H1 (cell line): ENCODE measurements at regions not wholly inside any gene's neighbourhood (a gene's known extent, or its start where the extent isn't known, plus 50 kb on each side); places are given as distances from the start of the nearest gene placed in this dataset.

ENCODE experiments used
- CTCF ChIA-PET: fragments of 300-600 bp; sonication (Branson Sonifier 250); formaldehyde crosslinking; loops from one replicate; lab custom pipeline; 2021; ENCODE audit not compliant: partially characterized antibody; lab: Charles Lee
- POLR2A ChIA-PET: fragments of 300-600 bp; sonication (Branson Sonifier 250); formaldehyde crosslinking; loops from one replicate; lab custom pipeline; 2021; ENCODE audit warnings: inconsistent platforms; ENCODE audit not compliant: partially characterized antibody; lab: Charles Lee
- DNase-seq, 2 experiments: peaks; one replicate each; pipeline versions ENCODE4 v3.0.0 to v3.0.0-alpha.2; 2010 to 2022; ENCODE audit warnings: low spot score in 2 of 2, low read depth in 1 of 2, mixed read lengths in 1 of 2
- FAIRE-seq: peaks from 2 replicates; lab custom pipeline; 2011; peaks lifted over from hg19 to GRCh38; lab: Jason Lieb, UNC
- H2AFZ ChIP-seq: 2 replicates; pipeline ENCODE4 v1.8.1; 2012; ENCODE audit warnings: low read length, inconsistent platforms
- H2AK5ac ChIP-seq: 2 replicates; pipeline ENCODE4 v1.6.1; 2013; ENCODE audit warnings: low read depth, low read length
- H2BK120ac ChIP-seq: replicated peaks from 2 replicates; pipeline ENCODE3; 2013; ENCODE audit warnings: low read depth, low read length, inconsistent platforms
- H2BK12ac ChIP-seq: 2 replicates; pipeline ENCODE4 v1.6.1; 2013; ENCODE audit warnings: low read depth, low read length
- H2BK15ac ChIP-seq: 2 replicates; pipeline ENCODE4 v1.6.1; 2013; ENCODE audit warnings: low read length
- H2BK20ac ChIP-seq: 2 replicates; pipeline ENCODE4 v1.6.1; 2013; ENCODE audit warnings: low read length
- H2BK5ac ChIP-seq: 2 replicates; pipeline ENCODE4 v1.6.1; 2013; ENCODE audit warnings: low read depth, low read length
- H3K14ac ChIP-seq: 2 replicates; pipeline ENCODE4 v1.6.1; 2013; ENCODE audit warnings: inconsistent platforms; ENCODE audit not compliant: insufficient read length
- H3K18ac ChIP-seq: 2 replicates; pipeline ENCODE4 v1.6.1; 2013; ENCODE audit warnings: low read length; ENCODE audit errors: extremely low read depth
- H3K23ac ChIP-seq: 2 replicates; pipeline ENCODE4 v1.6.1; 2013; ENCODE audit warnings: inconsistent platforms; ENCODE audit not compliant: insufficient read length
- H3K23me2 ChIP-seq: 2 replicates; pipeline ENCODE4 v1.6.1; 2013; ENCODE audit warnings: low read depth, low read length
- H3K27ac ChIP-seq: 2 replicates; pipeline ENCODE4 v1.6.1; 2011; ENCODE audit warnings: low read depth, low read length, inconsistent platforms
- H3K27me3 ChIP-seq, 4 experiments: replicated peaks in 1 of 4; 1 replicate in 1 of 4; 2 replicates in 3 of 4; pipeline versions ENCODE4 v1.6.1 to v1.8.1; 2011 to 2013; ENCODE audit warnings: low read length in 3 of 4, mild to moderate bottlenecking in 3 of 4, inconsistent platforms in 2 of 4, mixed read lengths in 2 of 4, moderate library complexity in 1 of 4; ENCODE audit not compliant: control insufficient read depth in 3 of 4, insufficient read depth in 3 of 4; ENCODE audit errors: extremely low read depth in 1 of 4
- H3K36me3 ChIP-seq, 4 experiments: 2 replicates each; pipeline versions ENCODE4 v1.6.1 to v1.8.1; 2011 to 2013; ENCODE audit warnings: mild to moderate bottlenecking in 4 of 4, low read length in 3 of 4, moderate library complexity in 2 of 4, control low read depth in 1 of 4, inconsistent platforms in 1 of 4; ENCODE audit not compliant: insufficient read depth in 4 of 4, control insufficient read depth in 2 of 4
- H3K4ac ChIP-seq: replicated peaks from 2 replicates; pipeline ENCODE3; 2013; ENCODE audit warnings: low read length, low read depth, mixed read lengths, inconsistent platforms; ENCODE audit not compliant: insufficient read length
- H3K4me1 ChIP-seq, 4 experiments: replicated peaks in 1 of 4; 1 replicate in 1 of 4; 2 replicates in 3 of 4; pipeline versions ENCODE4 v1.6.1 to v1.8.1; 2011 to 2013; ENCODE audit warnings: low read length in 3 of 4, inconsistent platforms in 2 of 4, mixed read lengths in 1 of 4; ENCODE audit not compliant: insufficient read depth in 4 of 4, control insufficient read depth in 3 of 4
- H3K4me2 ChIP-seq, 2 experiments: 2 replicates each; pipeline versions ENCODE4 v1.6.1 to v1.8.1; 2011 to 2013; ENCODE audit warnings: low read depth in 2 of 2, low read length in 2 of 2, control low read depth in 1 of 2, inconsistent platforms in 1 of 2, mild to moderate bottlenecking in 1 of 2; ENCODE audit not compliant: insufficient read depth in 1 of 2
- H3K4me3 ChIP-seq, 4 experiments: fragments of 200-600, 300-600 bp in 1 of 4; sonication (generic), shearing (Covaris generic), sonication (Bioruptor Twin) in 1 of 4; 2 replicates each; pipeline versions ENCODE4 v1.5.1 to v1.8.1; 2011 to 2016; ENCODE audit warnings: low read length in 4 of 4, low read depth in 3 of 4, control low read depth in 2 of 4, inconsistent platforms in 2 of 4, mild to moderate bottlenecking in 2 of 4, mixed read lengths in 1 of 4, moderate library complexity in 1 of 4; ENCODE audit not compliant: insufficient read depth in 2 of 4; ENCODE audit errors: extremely low read depth in 1 of 4
- H3K56ac ChIP-seq: replicated peaks from 2 replicates; pipeline ENCODE3; 2013; ENCODE audit warnings: low read depth, mild to moderate bottlenecking, mixed read lengths, low read length, inconsistent platforms; ENCODE audit not compliant: insufficient read length
- H3K79me1 ChIP-seq: 2 replicates; pipeline ENCODE4 v1.6.1; 2013; ENCODE audit warnings: low read depth, low read length, control low read depth
- H3K79me2 ChIP-seq, 2 experiments: 2 replicates each; pipeline versions ENCODE4 v1.6.1 to v1.8.1; 2012 to 2013; ENCODE audit warnings: low read length in 2 of 2, mild to moderate bottlenecking in 2 of 2, inconsistent platforms in 1 of 2; ENCODE audit not compliant: insufficient read depth in 2 of 2, control insufficient read depth in 1 of 2
- H3K9ac ChIP-seq, 4 experiments: replicated peaks in 1 of 4; 1 replicate in 1 of 4; 2 replicates in 3 of 4; pipeline versions ENCODE4 v1.6.1 to v1.8.1; 2011 to 2013; ENCODE audit warnings: low read depth in 3 of 4, low read length in 3 of 4, control low read depth in 2 of 4, mild to moderate bottlenecking in 2 of 4, moderate library complexity in 2 of 4, inconsistent platforms in 1 of 4; ENCODE audit errors: extremely low read depth in 1 of 4
- H3K9me3 ChIP-seq, 2 experiments: 2 replicates each; pipeline versions ENCODE4 v1.6.1 to v1.8.1; 2012 to 2013; ENCODE audit warnings: mild to moderate bottlenecking in 2 of 2, moderate library complexity in 2 of 2, control low read depth in 1 of 2, inconsistent platforms in 1 of 2, low read depth in 1 of 2, low read length in 1 of 2, mixed read lengths in 1 of 2; ENCODE audit not compliant: insufficient read depth in 2 of 2
- H4K20me1 ChIP-seq, 2 experiments: replicated peaks in 1 of 2; 2 replicates each; pipeline versions ENCODE3 to v1.8.1; 2011 to 2013; ENCODE audit warnings: inconsistent platforms in 2 of 2, low read length in 2 of 2, mild to moderate bottlenecking in 1 of 2; ENCODE audit not compliant: insufficient read depth in 2 of 2, control insufficient read depth in 1 of 2
- H4K5ac ChIP-seq: 2 replicates; pipeline ENCODE4 v1.6.1; 2013; ENCODE audit warnings: low read length, low read depth, mixed read lengths, inconsistent platforms; ENCODE audit not compliant: insufficient read length
- H4K8ac ChIP-seq: 2 replicates; pipeline ENCODE4 v1.8.0; 2013; ENCODE audit warnings: mild to moderate bottlenecking, moderate library complexity, low read length, inconsistent platforms; ENCODE audit not compliant: insufficient read depth; ENCODE audit errors: extremely low read depth
- H4K91ac ChIP-seq: replicated peaks from 2 replicates; pipeline ENCODE3; 2013; ENCODE audit warnings: low read length, mixed read lengths, inconsistent platforms; ENCODE audit not compliant: insufficient read length
- BRCA1 ChIP-seq: IDR thresholded peaks from 2 replicates; pipeline ENCODE4 v1.6.1; 2012; ENCODE audit warnings: low read depth, low read length, improper control_type of control experiment
- CBX8 ChIP-seq: fragments of 300-800, 300-1000 bp; sonication (generic); IDR thresholded peaks from 2 replicates; pipeline ENCODE4 v1.7.1; 2016; ENCODE audit warnings: low read depth, low read length, borderline replicate concordance
- CHD1 ChIP-seq: IDR thresholded peaks from 2 replicates; pipeline ENCODE4 v1.6.1; 2012; ENCODE audit warnings: low read depth, low read length, improper control_type of control experiment
- CHD2 ChIP-seq: IDR thresholded peaks from 2 replicates; pipeline ENCODE4 v1.6.1; 2012; ENCODE audit warnings: low read length, improper control_type of control experiment
- E2F6 ChIP-seq: IDR thresholded peaks from 2 replicates; pipeline ENCODE4 v1.6.1; 2012; ENCODE audit warnings: inconsistent platforms
- EGR1 ChIP-seq: IDR thresholded peaks from 2 replicates; pipeline ENCODE4 v1.6.1; 2011; ENCODE audit warnings: low read depth, low read length, borderline replicate concordance
- FOSL1 ChIP-seq: IDR thresholded peaks from 2 replicates; pipeline ENCODE4 v1.6.1; 2011; ENCODE audit warnings: mild to moderate bottlenecking, low read depth, low read length, moderate library complexity; ENCODE audit not compliant: insufficient read depth
- GABPA ChIP-seq: IDR thresholded peaks from 2 replicates; pipeline ENCODE4 v1.6.1; 2011; ENCODE audit warnings: mild to moderate bottlenecking, low read length, moderate library complexity, borderline replicate concordance; ENCODE audit not compliant: insufficient read depth
- MAX ChIP-seq: IDR thresholded peaks from 2 replicates; pipeline ENCODE4 v1.6.1; 2012; ENCODE audit warnings: inconsistent platforms
- POLR2A ChIP-seq, 2 experiments: IDR thresholded peaks; 1 replicate in 1 of 2; 2 replicates in 1 of 2; pipeline ENCODE4 v1.6.1; 2011; ENCODE audit warnings: low read depth in 2 of 2, low read length in 2 of 2, mild to moderate bottlenecking in 2 of 2; ENCODE audit errors: control extremely low read depth in 1 of 2
- SAP30 ChIP-seq: fragments of 300-600 bp; sonication (generic); IDR thresholded peaks from 2 replicates; pipeline ENCODE4 v1.7.1; 2012; ENCODE audit warnings: low read length, moderate library complexity, mild to moderate bottlenecking, inconsistent platforms; ENCODE audit not compliant: insufficient read depth, insufficient replicate concordance
- SRF ChIP-seq: IDR thresholded peaks from 2 replicates; pipeline ENCODE4 v1.6.1; 2011; ENCODE audit warnings: mild to moderate bottlenecking, low read depth, low read length, moderate library complexity
- TEAD4 ChIP-seq: IDR thresholded peaks from 2 replicates; pipeline ENCODE4 v1.6.1; 2012; ENCODE audit warnings: low read depth, low read length, inconsistent platforms, mixed read lengths
- USF2 ChIP-seq: IDR thresholded peaks from 2 replicates; pipeline ENCODE4 v1.6.1; 2011; ENCODE audit warnings: low read length, improper control_type of control experiment
- WGBS, 2 experiments: shearing (Covaris generic) in 1 of 2; methylation state at CpG; one replicate each; pipeline versions ENCODE4 v1.1.6 to v1.1.7; 2013 to 2015; ENCODE audit warnings: low lambda C conversion rate in 2 of 2, mixed read lengths in 2 of 2, inconsistent platforms in 1 of 2, low coverage in 1 of 2, missing lambda C conversion rate in 1 of 2; ENCODE audit not compliant: insufficient replicate concordance in 2 of 2, insufficient coverage in 1 of 2, insufficient read length in 1 of 2; ENCODE audit errors: extremely low coverage in 1 of 2, missing lambda C conversion rate in 1 of 2; 5-methylcytosine and 5-hydroxymethylcytosine counted together

- WGBS, 2 experiments = 90% methylated on average over 6 of the region's 6 CpGs; no CpG with 5 or more reads in 1 of the 2 experiments
- Histone ChIP-seq H4K8ac (no peak overlapping the region), H3K9ac (no peak overlapping the region), H2BK15ac (no peak overlapping the region), H2AK5ac (no peak overlapping the region), H2BK20ac (no peak overlapping the region), H3K4me3 (no peak overlapping the region), H4K5ac (no peak overlapping the region), H4K91ac (no peak overlapping the region), H3K18ac (no peak overlapping the region), H3K23ac (no peak overlapping the region), H3K56ac (no peak overlapping the region), H3K27ac (no peak overlapping the region), H3K4me1 (no peaks in the 10 kb centered on the region; a peak in 1 of 7 replicates), H4K20me1 (no peaks in the 10 kb centered on the region), H3K4ac (no peak overlapping the region), H3K9me3 (no peaks in the 10 kb centered on the region), H2BK120ac (no peak overlapping the region), H3K4me2 (no peak overlapping the region), H3K23me2 (peaks cover 3% of the 10 kb centered on the region; the same call in 1 of the 2 replicates), H2BK12ac (no peak overlapping the region), H3K79me1 (no peaks in the 10 kb centered on the region), H3K36me3 (no peaks in the 10 kb centered on the region), H2BK5ac (no peak overlapping the region), H3K27me3 (peaks cover 0 to 12% (median 2%) of the 10 kb centered on the region in 4 experiments; a peak in 2 of 7 replicates), H3K14ac (no peak overlapping the region), H2AFZ (no peak overlapping the region), H3K79me2 (no peaks in the 10 kb centered on the region)
- ChIA-PET POLR2A (no interaction called here), CTCF (no interaction called here)
- DNase-seq (no peak), FAIRE-seq (no peak)
- TF ChIP-seq CHD2 (no peak), CHD1 (no peak), SAP30 (no peak), E2F6 (no peak), POLR2A (IDR thresholded peaks at IDR 0.05; ENCODE audit: control extremely low read depth in 1 of 2, low read depth in 2 of 2, low read length in 2 of 2) (no peak), MAX (no peak), FOSL1 (no peak), TEAD4 (no peak), SRF (no peak), USF2 (no peak), BRCA1 (no peak), EGR1 (no peak), GABPA (no peak), CBX8 (no peak)
These were observed 161.6 kb upstream of the FRMD4B start for GRCh38 chr3:69547461-69547880.
